B cell (primary cell): ENCODE measurements at regions not wholly inside any gene's neighbourhood (a gene's known extent, or its start where the extent isn't known, plus 50 kb on each side); places are given as distances from the start of the nearest gene placed in this dataset.

Experiments
- ATAC-seq: fragments of 200-7000 bp; cut with Tn5 transposase; one replicate; pipeline ENCODE4 v1.10.0; 2021; ENCODE audit warnings: low read depth, mild to moderate bottlenecking, moderate number of reproducible peaks, moderate library complexity
- CTCF ChIA-PET: fragments of 350-600 bp; sonication (Branson Sonifier 250); formaldehyde crosslinking; loops from one replicate; lab custom pipeline; 2021; ENCODE audit warnings: antibody characterized with exemption, inconsistent platforms; lab: Charles Lee
- POLR2A ChIA-PET: fragments of 350-600 bp; sonication (Branson Sonifier 250); formaldehyde crosslinking; loops from one replicate; lab custom pipeline; 2021; ENCODE audit warnings: antibody characterized with exemption; lab: Charles Lee
- DNase-seq: peaks from one replicate; pipeline ENCODE4 v3.0.0; 2013
- H2AFZ ChIP-seq: 2 replicates; pipeline ENCODE4 v1.6.1; 2012; ENCODE audit warnings: mild to moderate bottlenecking, low read depth, low read length; ENCODE audit not compliant: insufficient read depth, poor library complexity, severe bottlenecking
- H3K27ac ChIP-seq, 2 donors: 1 replicate in 1 of 2; 2 replicates in 1 of 2; pipeline ENCODE4 v1.5.1; 2012 to 2013; ENCODE audit warnings: low read length in 2 of 2, mild to moderate bottlenecking in 2 of 2, moderate library complexity in 1 of 2
- H3K27me3 ChIP-seq, 4 experiments: fragments of 200-600 bp in 1 of 4; sonication (generic) in 1 of 4; replicated peaks in 1 of 4; 1 replicate in 2 of 4; 2 replicates in 2 of 4; pipeline versions ENCODE4 v1.6.1 to v1.7.0; 2013 to 2016; ENCODE audit warnings: low read length in 3 of 4, mild to moderate bottlenecking in 2 of 4, mixed read lengths in 1 of 4, moderate library complexity in 1 of 4; ENCODE audit not compliant: insufficient read depth in 4 of 4, control insufficient read depth in 3 of 4; ENCODE audit errors: control extremely low read depth in 1 of 4
- H3K36me3 ChIP-seq, 2 experiments: replicated peaks in 1 of 2; 1 replicate in 1 of 2; 2 replicates in 1 of 2; pipeline versions ENCODE4 v1.6.1 to v1.7.1; 2013; ENCODE audit warnings: low read length in 1 of 2; ENCODE audit not compliant: insufficient read depth in 2 of 2, control insufficient read depth in 1 of 2; ENCODE audit errors: control extremely low read depth in 1 of 2, extremely low read depth in 1 of 2
- H3K4me1 ChIP-seq, 2 donors: fragments of 200-600 bp in 1 of 2; sonication (generic) in 1 of 2; 1 replicate in 1 of 2; 2 replicates in 1 of 2; pipeline versions ENCODE4 v1.5.1 to v1.6.1; 2013 to 2017; ENCODE audit warnings: low read length in 2 of 2; ENCODE audit not compliant: control insufficient read depth in 2 of 2, insufficient read depth in 2 of 2
- H3K4me2 ChIP-seq: replicated peaks from 2 replicates; pipeline ENCODE3; 2012; ENCODE audit warnings: mild to moderate bottlenecking, low read depth, low read length; ENCODE audit not compliant: poor library complexity, severe bottlenecking
- H3K4me3 ChIP-seq, 5 experiments: fragments of 200-600 bp in 1 of 5; sonication (generic) in 1 of 5; 1 replicate in 3 of 5; 2 replicates in 2 of 5; pipeline versions ENCODE4 v1.5.1 to v1.7.0; 2011 to 2016; ENCODE audit warnings: low read length in 4 of 5, mild to moderate bottlenecking in 4 of 5, low read depth in 2 of 5, control low read depth in 1 of 5, moderate library complexity in 1 of 5; ENCODE audit not compliant: insufficient read depth in 1 of 5; ENCODE audit errors: control extremely low read depth in 1 of 5, extremely low read depth in 1 of 5
- H3K79me2 ChIP-seq: fragments of 200-600 bp; sonication (generic); one replicate; pipeline ENCODE4 v1.6.0; 2016; ENCODE audit warnings: low read length; ENCODE audit not compliant: control insufficient read depth, insufficient read depth
- H3K9ac ChIP-seq: fragments of 200-600 bp; sonication (generic); 2 replicates; pipeline ENCODE4 v1.6.1; 2017; ENCODE audit warnings: mild to moderate bottlenecking, low read length, moderate library complexity
- H3K9me3 ChIP-seq, 3 donors: one replicate each; pipeline versions ENCODE4 v1.6.1 to v1.7.1; 2013; ENCODE audit warnings: low read length in 2 of 3; ENCODE audit not compliant: control insufficient read depth in 2 of 3, insufficient read depth in 1 of 3; ENCODE audit errors: control extremely low read depth in 1 of 3
- H4K20me1 ChIP-seq: 2 replicates; pipeline ENCODE4 v1.6.0; 2012; ENCODE audit warnings: mild to moderate bottlenecking, low read length; ENCODE audit not compliant: insufficient read depth, control insufficient read depth, poor library complexity, severe bottlenecking
- H3K27ac Mint-ChIP-seq: one replicate; pipeline ENCODE4 v1.8.0; 2021; ENCODE audit warnings: mixed read lengths
- H3K27me3 Mint-ChIP-seq: one replicate; pipeline ENCODE4 v1.8.0; 2021; ENCODE audit warnings: mixed read lengths
- H3K4me1 Mint-ChIP-seq: one replicate; pipeline ENCODE4 v1.8.0; 2021; ENCODE audit warnings: mixed read lengths
- H3K4me3 Mint-ChIP-seq: one replicate; pipeline ENCODE4 v1.8.0; 2021; ENCODE audit warnings: mixed read lengths
- H3K9me3 Mint-ChIP-seq: one replicate; pipeline ENCODE4 v1.8.0; 2022; ENCODE audit warnings: mixed read lengths; ENCODE audit not compliant: insufficient read depth
- EZH2 ChIP-seq: IDR thresholded peaks from 2 replicates; pipeline ENCODE4 v1.6.1; 2012; ENCODE audit warnings: borderline replicate concordance, low read depth, mild to moderate bottlenecking, moderate library complexity, low read length; ENCODE audit not compliant: insufficient read depth, poor library complexity, severe bottlenecking
- WGBS: methylation state at CpG from one replicate; pipeline ENCODE4 v1.1.5; 2013; ENCODE audit warnings: missing lambda C conversion rate; ENCODE audit not compliant: insufficient coverage; 5-methylcytosine and 5-hydroxymethylcytosine counted together
- intact Hi-C: fragments of 100-400 bp; cut with micrococcal nuclease; formaldehyde crosslinking; loops from one replicate; pipeline ENCODE4 v1.10.0; 2022
- TF ChIP-seq, protein P1 (sequence below): fragments of 200-600 bp; IDR thresholded peaks from one replicate; pipeline ENCODE4 v1.8.0; 2022; ENCODE audit warnings: antibody characterized with exemption, mild to moderate bottlenecking

DNA sequence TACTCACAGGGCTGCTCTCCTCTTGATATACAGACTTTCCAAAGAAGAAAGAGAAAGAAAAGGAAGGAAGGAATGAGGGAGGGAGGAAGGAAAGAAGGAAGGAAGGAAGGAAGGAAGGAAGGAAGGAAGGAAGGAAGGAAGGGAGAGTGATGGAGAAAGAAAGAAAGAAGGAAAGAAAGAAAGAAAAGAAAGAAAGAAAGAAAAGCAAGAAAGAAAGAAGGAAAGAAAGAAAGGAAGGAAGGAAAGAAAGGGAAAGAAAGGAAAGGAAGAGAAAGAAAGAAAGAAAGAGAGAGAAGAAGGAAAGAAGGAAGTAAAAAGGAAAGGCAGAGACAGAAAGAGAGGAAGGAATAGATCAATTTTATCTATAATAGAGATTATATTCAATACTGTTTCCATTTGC is 1257.4 kb downstream of the EPHA7 start:
- Mint-ChIP-seq H3K27me3 (no peaks in the 10 kb centered on the region), H3K9me3 (no peaks in the 10 kb centered on the region), H3K27ac (no peak overlapping the region), H3K4me1 (no peaks in the 10 kb centered on the region), H3K4me3 (no peak overlapping the region)
- POLR2A ChIA-PET, result no interaction called here
- Histone ChIP-seq H3K4me3 (no peak overlapping the region), H3K27ac (no peak overlapping the region), H3K9ac (no peak overlapping the region), H3K36me3 (no peaks in the 10 kb centered on the region), H3K79me2 (no peaks in the 10 kb centered on the region), H4K20me1 (no peaks in the 10 kb centered on the region), H3K27me3 (no peaks in the 10 kb centered on the region), H2AFZ (no peak overlapping the region), H3K4me2 (no peak overlapping the region), H3K4me1 (no peaks in the 10 kb centered on the region), H3K9me3 (no peaks in the 10 kb centered on the region)
- TF ChIP-seq, protein P1, sequence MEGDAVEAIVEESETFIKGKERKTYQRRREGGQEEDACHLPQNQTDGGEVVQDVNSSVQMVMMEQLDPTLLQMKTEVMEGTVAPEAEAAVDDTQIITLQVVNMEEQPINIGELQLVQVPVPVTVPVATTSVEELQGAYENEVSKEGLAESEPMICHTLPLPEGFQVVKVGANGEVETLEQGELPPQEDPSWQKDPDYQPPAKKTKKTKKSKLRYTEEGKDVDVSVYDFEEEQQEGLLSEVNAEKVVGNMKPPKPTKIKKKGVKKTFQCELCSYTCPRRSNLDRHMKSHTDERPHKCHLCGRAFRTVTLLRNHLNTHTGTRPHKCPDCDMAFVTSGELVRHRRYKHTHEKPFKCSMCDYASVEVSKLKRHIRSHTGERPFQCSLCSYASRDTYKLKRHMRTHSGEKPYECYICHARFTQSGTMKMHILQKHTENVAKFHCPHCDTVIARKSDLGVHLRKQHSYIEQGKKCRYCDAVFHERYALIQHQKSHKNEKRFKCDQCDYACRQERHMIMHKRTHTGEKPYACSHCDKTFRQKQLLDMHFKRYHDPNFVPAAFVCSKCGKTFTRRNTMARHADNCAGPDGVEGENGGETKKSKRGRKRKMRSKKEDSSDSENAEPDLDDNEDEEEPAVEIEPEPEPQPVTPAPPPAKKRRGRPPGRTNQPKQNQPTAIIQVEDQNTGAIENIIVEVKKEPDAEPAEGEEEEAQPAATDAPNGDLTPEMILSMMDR, result peak; percentile 22
- TF ChIP-seq EZH2, result no peak
- CTCF ChIA-PET, result no interaction called here
- DNase-seq (no peak), ATAC-seq (no peak)
- intact Hi-C loops, result no loop called here

DNA sequence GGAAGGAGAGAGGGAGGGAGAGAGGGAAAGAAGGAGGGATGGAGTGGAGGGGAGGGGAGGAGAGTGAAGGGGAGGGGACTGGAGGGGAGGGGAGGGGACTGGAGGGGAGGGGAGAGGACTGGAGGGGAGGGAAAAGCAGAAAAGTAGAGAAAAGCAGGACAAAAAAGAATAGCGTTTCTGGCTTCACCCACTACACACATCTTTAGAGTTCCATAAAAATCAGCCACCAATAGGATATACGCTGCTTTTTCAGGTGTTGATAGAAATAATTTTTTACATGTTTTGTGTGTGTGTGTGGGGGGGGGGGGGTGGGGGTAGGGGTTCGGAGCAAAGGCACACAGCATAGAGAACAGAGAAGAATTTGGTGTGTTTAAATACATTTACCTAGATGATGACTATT is 1259.1 kb downstream of the EPHA7 start:
- intact Hi-C loops, result no loop called here
- no CpG with 5 or more reads among the region's 3 CpGs for WGBS
- no peak overlapping the region for H3K4me3 Mint-ChIP-seq

More for the DNA sequence above, 1259.1 kb downstream of the EPHA7 start:
- Histone ChIP-seq H2AFZ (no peak overlapping the region), H3K4me2 (no peak overlapping the region), H3K9ac (no peak overlapping the region), H3K4me1 (no peaks in the 10 kb centered on the region), H4K20me1 (no peaks in the 10 kb centered on the region), H3K27me3 (no peaks in the 10 kb centered on the region), H3K27ac (no peak overlapping the region), H3K4me3 (no peak overlapping the region), H3K79me2 (no peaks in the 10 kb centered on the region), H3K36me3 (no peaks in the 10 kb centered on the region), H3K9me3 (no peaks in the 10 kb centered on the region)
- TF ChIP-seq, protein P1, result no peak
- no peak for TF ChIP-seq EZH2
- Mint-ChIP-seq H3K4me1 (no peaks in the 10 kb centered on the region), H3K27me3 (no peaks in the 10 kb centered on the region), H3K9me3 (peaks cover 4% of the 10 kb centered on the region), H3K27ac (no peak overlapping the region)
- DNase-seq (no peak), ATAC-seq (no peak)
- ChIA-PET POLR2A (no interaction called here), CTCF (no interaction called here)
